ENCODE measurements at regions not wholly inside any gene's neighbourhood (a gene's known extent, or its start where the extent isn't known, plus 50 kb on each side); places are given as distances from the start of the nearest gene placed in this dataset.

DNA sequence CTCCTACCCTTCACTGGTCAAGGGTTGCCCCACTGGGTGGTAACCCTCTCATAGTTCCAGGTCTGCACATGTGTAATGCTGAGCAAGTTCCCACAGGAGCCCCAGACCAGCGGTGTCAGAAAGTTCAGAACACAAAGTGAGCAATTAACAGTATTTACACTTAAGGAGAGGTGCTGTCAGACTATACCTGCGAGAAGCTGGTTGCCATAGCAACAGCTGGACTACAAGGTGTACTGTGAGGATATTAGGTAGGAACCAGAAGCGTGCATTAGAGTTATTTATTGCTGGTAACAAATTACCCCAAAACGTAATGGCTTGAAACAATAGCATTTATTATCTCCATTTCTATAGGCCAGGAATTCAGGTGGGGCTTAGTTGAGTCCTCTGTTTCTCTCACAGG lies 317.0 kb upstream of the RPS23 start:
- Histone ChIP-seq H3K4me1 (ENCODE audit: control insufficient read depth in 4 of 4, insufficient read depth in 4 of 4, low read length in 3 of 4) (peaks cover 0 to 12% (median 9%) of the 10 kb centered on the region in 4 donors), H3K4me3 (ENCODE audit: low read depth in 1 of 3, low read length in 3 of 3) (no peak overlapping the region), H3K9ac (ENCODE audit: low read depth in 1 of 2, low read length in 2 of 2) (no peak overlapping the region), H3K36me3 (ENCODE audit: control insufficient read depth in 4 of 4, insufficient read depth in 3 of 4, low read depth in 1 of 4, low read length in 3 of 4) (no peaks in the 10 kb centered on the region), H3K27me3 (ENCODE audit: control insufficient read depth in 4 of 4, insufficient read depth in 4 of 4, low read length in 3 of 4) (no peaks in the 10 kb centered on the region), H3K27ac (ENCODE audit: low read depth in 1 of 2, low read length in 2 of 2) (no peak overlapping the region), H3K9me3 (ENCODE audit: control insufficient read depth in 4 of 4, low read length in 3 of 4) (no peaks in the 10 kb centered on the region)
- WGBS, result 87% methylated on average over 4 of the region's 4 CpGs
- DNase-seq (ENCODE audit: low spot score), result no peak
- no peak for TF ChIP-seq HNF4A (conservative IDR thresholded peaks at IDR 0.05)
- TF ChIP-seq, protein P1, sequence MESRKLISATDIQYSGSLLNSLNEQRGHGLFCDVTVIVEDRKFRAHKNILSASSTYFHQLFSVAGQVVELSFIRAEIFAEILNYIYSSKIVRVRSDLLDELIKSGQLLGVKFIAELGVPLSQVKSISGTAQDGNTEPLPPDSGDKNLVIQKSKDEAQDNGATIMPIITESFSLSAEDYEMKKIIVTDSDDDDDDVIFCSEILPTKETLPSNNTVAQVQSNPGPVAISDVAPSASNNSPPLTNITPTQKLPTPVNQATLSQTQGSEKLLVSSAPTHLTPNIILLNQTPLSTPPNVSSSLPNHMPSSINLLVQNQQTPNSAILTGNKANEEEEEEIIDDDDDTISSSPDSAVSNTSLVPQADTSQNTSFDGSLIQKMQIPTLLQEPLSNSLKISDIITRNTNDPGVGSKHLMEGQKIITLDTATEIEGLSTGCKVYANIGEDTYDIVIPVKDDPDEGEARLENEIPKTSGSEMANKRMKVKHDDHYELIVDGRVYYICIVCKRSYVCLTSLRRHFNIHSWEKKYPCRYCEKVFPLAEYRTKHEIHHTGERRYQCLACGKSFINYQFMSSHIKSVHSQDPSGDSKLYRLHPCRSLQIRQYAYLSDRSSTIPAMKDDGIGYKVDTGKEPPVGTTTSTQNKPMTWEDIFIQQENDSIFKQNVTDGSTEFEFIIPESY (IDR thresholded peaks at IDR 0.05), result no peak
- no peak for TF ChIP-seq FOXA2 (IDR thresholded peaks at IDR 0.05)
- TF ChIP-seq FOXA1 (IDR thresholded peaks at IDR 0.05), result no peak
- TF ChIP-seq NR2F2 (IDR thresholded peaks at IDR 0.05), result no peak
- no peak for TF ChIP-seq SP1 (IDR thresholded peaks at IDR 0.05)
- no peak for TF ChIP-seq TAF1 (conservative IDR thresholded peaks at IDR 0.05)
- no peak for TF ChIP-seq GABPA (IDR thresholded peaks at IDR 0.05 in 1 of 2, conservative IDR thresholded peaks at IDR 0.05 in 1 of 2)
- no peak for TF ChIP-seq CTCF (IDR thresholded peaks at IDR 0.05; ENCODE audit: low read depth, low read length, missing input control)
- no peak for TF ChIP-seq EGR1 (IDR thresholded peaks at IDR 0.05; ENCODE audit: low read depth in 2 of 2)
- no peak for TF ChIP-seq REST (IDR thresholded peaks at IDR 0.05)
- no peak for TF ChIP-seq RXRA (IDR thresholded peaks at IDR 0.05)
- no peak for TF ChIP-seq HNF4G (IDR thresholded peaks at IDR 0.05)

DNA sequence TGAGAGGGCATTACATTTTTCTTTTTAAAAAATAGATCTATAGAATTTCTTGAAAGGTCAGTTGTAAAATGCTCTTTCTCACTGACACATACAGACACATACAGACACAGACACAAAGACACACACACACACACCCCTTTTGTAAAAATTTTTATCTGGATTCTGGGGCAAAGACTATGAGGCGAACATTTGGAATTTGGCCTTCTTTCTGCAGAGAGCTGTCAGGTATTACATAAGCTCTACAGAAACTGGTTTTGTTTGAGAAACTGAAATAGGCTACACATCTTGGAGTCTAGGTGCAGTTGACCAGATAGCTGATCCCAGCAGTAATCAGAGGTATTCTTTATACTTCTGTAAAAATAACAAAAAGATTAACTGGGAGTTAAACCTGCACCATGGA lies 315.9 kb upstream of the RPS23 start:
- H3K36me3 ChIP-seq (ENCODE audit: control insufficient read depth in 4 of 4, insufficient read depth in 3 of 4, low read depth in 1 of 4, low read length in 3 of 4), result no peaks in the 10 kb centered on the region
- H3K27me3 ChIP-seq (ENCODE audit: control insufficient read depth in 4 of 4, insufficient read depth in 4 of 4, low read length in 3 of 4), result no peaks in the 10 kb centered on the region
- 26% methylated on average over 1 of the region's 1 CpG for WGBS
- no peak overlapping the region for H3K4me3 ChIP-seq (ENCODE audit: low read depth in 1 of 3, low read length in 3 of 3)
- no peak overlapping the region for H3K9ac ChIP-seq (ENCODE audit: low read depth in 1 of 2, low read length in 2 of 2)
- H3K4me1 ChIP-seq (ENCODE audit: control insufficient read depth in 4 of 4, insufficient read depth in 4 of 4, low read length in 3 of 4), result peaks cover 0 to 12% (median 9%) of the 10 kb centered on the region in 4 donors
- H3K27ac ChIP-seq (ENCODE audit: low read depth in 1 of 2, low read length in 2 of 2), result no peak overlapping the region
- no peaks in the 10 kb centered on the region for H3K9me3 ChIP-seq (ENCODE audit: control insufficient read depth in 4 of 4, low read length in 3 of 4)
- DNase-seq (ENCODE audit: low spot score), result no peak
- no peak for TF ChIP-seq CTCF (IDR thresholded peaks at IDR 0.05; ENCODE audit: low read depth, low read length, missing input control)
- peak in 1 of 2 donors; percentile 46 for TF ChIP-seq JUND (IDR thresholded peaks at IDR 0.05)
- TF ChIP-seq YY1 (IDR thresholded peaks at IDR 0.05), result peak; percentile 17
- TF ChIP-seq, protein P1 (IDR thresholded peaks at IDR 0.05), result peak; percentile 30
- peak in 1 of 2 donors; percentile 63 for TF ChIP-seq RXRA (IDR thresholded peaks at IDR 0.05)
- no peak for TF ChIP-seq EGR1 (IDR thresholded peaks at IDR 0.05; ENCODE audit: low read depth in 2 of 2)
- peak; percentile 51 for TF ChIP-seq SP1 (IDR thresholded peaks at IDR 0.05)
- no peak for TF ChIP-seq TAF1 (conservative IDR thresholded peaks at IDR 0.05)
- peak; percentile 72 to 90 for TF ChIP-seq HNF4A (conservative IDR thresholded peaks at IDR 0.05)
- no peak for TF ChIP-seq GABPA (IDR thresholded peaks at IDR 0.05 in 1 of 2, conservative IDR thresholded peaks at IDR 0.05 in 1 of 2)
- TF ChIP-seq NR2F2 (IDR thresholded peaks at IDR 0.05), result no peak
- TF ChIP-seq ATF3 (IDR thresholded peaks at IDR 0.05), result no peak
- TF ChIP-seq RAD21 (IDR thresholded peaks at IDR 0.05), result peak; percentile 34
- TF ChIP-seq MAX (IDR thresholded peaks at IDR 0.05), result no peak
- TF ChIP-seq HNF4G (IDR thresholded peaks at IDR 0.05), result peak; percentile 31
- no peak for TF ChIP-seq FOXA1 (IDR thresholded peaks at IDR 0.05)
- TF ChIP-seq FOXA2 (IDR thresholded peaks at IDR 0.05), result no peak
